ENCODE measurements at regions not wholly inside any gene's neighbourhood (a gene's known extent, or its start where the extent isn't known, plus 50 kb on each side); places are given as distances from the start of the nearest gene placed in this dataset.

DNA sequence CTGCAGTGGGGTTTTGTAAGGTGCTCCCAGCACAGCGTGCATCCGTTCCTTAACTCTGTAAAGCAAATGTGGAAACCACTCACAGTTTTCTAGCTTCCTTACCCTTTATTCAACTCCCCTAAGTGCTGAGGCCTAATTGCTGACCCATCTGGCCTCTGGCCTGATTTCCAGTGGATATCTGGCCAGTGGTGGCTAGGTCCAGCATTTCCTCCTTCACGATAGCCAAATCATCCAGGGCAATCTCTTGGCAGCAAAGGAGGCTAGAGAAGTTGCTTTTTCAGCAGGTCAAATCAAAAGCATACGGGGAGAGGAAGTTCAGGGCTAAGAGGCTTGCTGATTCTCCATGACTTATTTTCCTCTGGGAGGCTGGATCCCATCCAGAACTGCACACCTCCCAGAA lies 286.3 kb upstream of the VLDLR start:
- Histone ChIP-seq H3K4me3 (ENCODE audit: low read depth in 2 of 2, low read length in 2 of 2) (no peak overlapping the region), H3K36me3 (ENCODE audit: control insufficient read depth, insufficient read depth, low read length) (no peaks in the 10 kb centered on the region), H3K4me1 (ENCODE audit: control insufficient read depth, insufficient read depth, low read length) (no peaks in the 10 kb centered on the region), H3K27ac (ENCODE audit: low read length) (no peak overlapping the region), H3K9me3 (ENCODE audit: control insufficient read depth, insufficient read depth, low read depth, low read length) (no peaks in the 10 kb centered on the region), H3K27me3 (ENCODE audit: control insufficient read depth, insufficient read depth, low read length) (no peaks in the 10 kb centered on the region)
- BruUV-seq (replicated peaks), result no TSS peak
- in situ Hi-C loops (cut with HindIII; ENCODE audit: low pct_unique_long_range_greater_than_20kb, low sequenced_read_pairs), result no loop called here
- POLR2A ChIA-PET, result no interaction called here
- TF ChIP-seq SIN3A (IDR thresholded peaks at IDR 0.05; ENCODE audit: borderline replicate concordance, insufficient read depth, low read depth, low read length) (no peak), TCF7L2 (IDR thresholded peaks at IDR 0.05; ENCODE audit: low read depth, low read length) (no peak), POLR2AphosphoS5 (IDR thresholded peaks at IDR 0.05; ENCODE audit: low read depth, low read length) (no peak)
- TF ChIP-seq, protein P1, sequence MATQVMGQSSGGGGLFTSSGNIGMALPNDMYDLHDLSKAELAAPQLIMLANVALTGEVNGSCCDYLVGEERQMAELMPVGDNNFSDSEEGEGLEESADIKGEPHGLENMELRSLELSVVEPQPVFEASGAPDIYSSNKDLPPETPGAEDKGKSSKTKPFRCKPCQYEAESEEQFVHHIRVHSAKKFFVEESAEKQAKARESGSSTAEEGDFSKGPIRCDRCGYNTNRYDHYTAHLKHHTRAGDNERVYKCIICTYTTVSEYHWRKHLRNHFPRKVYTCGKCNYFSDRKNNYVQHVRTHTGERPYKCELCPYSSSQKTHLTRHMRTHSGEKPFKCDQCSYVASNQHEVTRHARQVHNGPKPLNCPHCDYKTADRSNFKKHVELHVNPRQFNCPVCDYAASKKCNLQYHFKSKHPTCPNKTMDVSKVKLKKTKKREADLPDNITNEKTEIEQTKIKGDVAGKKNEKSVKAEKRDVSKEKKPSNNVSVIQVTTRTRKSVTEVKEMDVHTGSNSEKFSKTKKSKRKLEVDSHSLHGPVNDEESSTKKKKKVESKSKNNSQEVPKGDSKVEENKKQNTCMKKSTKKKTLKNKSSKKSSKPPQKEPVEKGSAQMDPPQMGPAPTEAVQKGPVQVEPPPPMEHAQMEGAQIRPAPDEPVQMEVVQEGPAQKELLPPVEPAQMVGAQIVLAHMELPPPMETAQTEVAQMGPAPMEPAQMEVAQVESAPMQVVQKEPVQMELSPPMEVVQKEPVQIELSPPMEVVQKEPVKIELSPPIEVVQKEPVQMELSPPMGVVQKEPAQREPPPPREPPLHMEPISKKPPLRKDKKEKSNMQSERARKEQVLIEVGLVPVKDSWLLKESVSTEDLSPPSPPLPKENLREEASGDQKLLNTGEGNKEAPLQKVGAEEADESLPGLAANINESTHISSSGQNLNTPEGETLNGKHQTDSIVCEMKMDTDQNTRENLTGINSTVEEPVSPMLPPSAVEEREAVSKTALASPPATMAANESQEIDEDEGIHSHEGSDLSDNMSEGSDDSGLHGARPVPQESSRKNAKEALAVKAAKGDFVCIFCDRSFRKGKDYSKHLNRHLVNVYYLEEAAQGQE (IDR thresholded peaks at IDR 0.05; ENCODE audit: insufficient read depth in 1 of 2, low read depth in 2 of 2, low read length in 1 of 2), result no peak
- TF ChIP-seq, protein P2, sequence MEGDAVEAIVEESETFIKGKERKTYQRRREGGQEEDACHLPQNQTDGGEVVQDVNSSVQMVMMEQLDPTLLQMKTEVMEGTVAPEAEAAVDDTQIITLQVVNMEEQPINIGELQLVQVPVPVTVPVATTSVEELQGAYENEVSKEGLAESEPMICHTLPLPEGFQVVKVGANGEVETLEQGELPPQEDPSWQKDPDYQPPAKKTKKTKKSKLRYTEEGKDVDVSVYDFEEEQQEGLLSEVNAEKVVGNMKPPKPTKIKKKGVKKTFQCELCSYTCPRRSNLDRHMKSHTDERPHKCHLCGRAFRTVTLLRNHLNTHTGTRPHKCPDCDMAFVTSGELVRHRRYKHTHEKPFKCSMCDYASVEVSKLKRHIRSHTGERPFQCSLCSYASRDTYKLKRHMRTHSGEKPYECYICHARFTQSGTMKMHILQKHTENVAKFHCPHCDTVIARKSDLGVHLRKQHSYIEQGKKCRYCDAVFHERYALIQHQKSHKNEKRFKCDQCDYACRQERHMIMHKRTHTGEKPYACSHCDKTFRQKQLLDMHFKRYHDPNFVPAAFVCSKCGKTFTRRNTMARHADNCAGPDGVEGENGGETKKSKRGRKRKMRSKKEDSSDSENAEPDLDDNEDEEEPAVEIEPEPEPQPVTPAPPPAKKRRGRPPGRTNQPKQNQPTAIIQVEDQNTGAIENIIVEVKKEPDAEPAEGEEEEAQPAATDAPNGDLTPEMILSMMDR (IDR thresholded peaks at IDR 0.05), result no peak
- DNase-seq (ENCODE audit: low read depth, low spot score), result no peak
- CTCF ChIA-PET, result no interaction called here
- no peak for ATAC-seq
- intact Hi-C loops (cut with micrococcal nuclease; ENCODE audit: unreplicated experiment), result no loop called here

DNA sequence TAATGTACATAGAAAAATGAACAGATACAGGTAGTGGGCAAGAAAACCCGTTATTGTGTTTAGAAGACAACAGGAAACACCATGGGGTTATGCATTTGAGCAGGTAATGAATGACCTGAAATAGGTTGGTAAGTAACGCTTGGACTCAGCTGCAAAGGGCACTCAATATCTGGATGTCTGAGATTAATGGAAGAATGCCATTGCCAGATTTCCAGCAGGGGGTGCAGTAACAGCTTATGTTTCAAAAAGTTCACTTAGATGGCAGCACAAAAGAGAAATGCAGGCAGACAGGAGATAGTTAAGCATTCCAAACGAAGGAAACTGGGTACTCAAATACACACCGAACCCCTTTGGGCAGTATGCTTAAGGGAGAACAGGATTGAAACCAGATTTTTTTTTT lies 285.5 kb upstream of the VLDLR start:
- Histone ChIP-seq H3K27ac (ENCODE audit: low read length) (no peak overlapping the region), H3K4me3 (ENCODE audit: low read depth in 2 of 2, low read length in 2 of 2) (no peak overlapping the region), H3K27me3 (ENCODE audit: control insufficient read depth, insufficient read depth, low read length) (no peaks in the 10 kb centered on the region), H3K4me1 (ENCODE audit: control insufficient read depth, insufficient read depth, low read length) (no peaks in the 10 kb centered on the region), H3K36me3 (ENCODE audit: control insufficient read depth, insufficient read depth, low read length) (no peaks in the 10 kb centered on the region), H3K9me3 (ENCODE audit: control insufficient read depth, insufficient read depth, low read depth, low read length) (no peaks in the 10 kb centered on the region)
- in situ Hi-C loops (cut with HindIII; ENCODE audit: low pct_unique_long_range_greater_than_20kb, low sequenced_read_pairs), result no loop called here
- no peak for ATAC-seq
- no peak for DNase-seq (ENCODE audit: low read depth, low spot score)
- TF ChIP-seq TCF7L2 (IDR thresholded peaks at IDR 0.05; ENCODE audit: low read depth, low read length) (no peak), POLR2AphosphoS5 (IDR thresholded peaks at IDR 0.05; ENCODE audit: low read depth, low read length) (no peak), SIN3A (IDR thresholded peaks at IDR 0.05; ENCODE audit: borderline replicate concordance, insufficient read depth, low read depth, low read length) (no peak)
- TF ChIP-seq, protein P1 (IDR thresholded peaks at IDR 0.05; ENCODE audit: insufficient read depth in 1 of 2, low read depth in 2 of 2, low read length in 1 of 2), result no peak
- TF ChIP-seq, protein P2 (IDR thresholded peaks at IDR 0.05), result no peak
- no TSS peak for BruUV-seq (replicated peaks)
- CTCF ChIA-PET, result no interaction called here
- POLR2A ChIA-PET, result no interaction called here
- intact Hi-C loops (cut with micrococcal nuclease; ENCODE audit: unreplicated experiment), result no loop called here

All from Panc1 (cell line).